K562 (cell line): ENCODE measurements at regions not wholly inside any gene's neighbourhood (a gene's known extent, or its start where the extent isn't known, plus 50 kb on each side); places are given as distances from the start of the nearest gene placed in this dataset.
"Not testable (repeated sequence)": the region's sequence is repeated elsewhere in the genome, so short reads cannot be mapped to it uniquely, and the experiment has no call there.

Experiments used
- ATAC-seq: fragments of 200-7000 bp; cut with Tn5 transposase; 3 replicates; pipeline ENCODE4 v1.9.1; 2020; ENCODE audit warnings: moderate library complexity
- BruUV-seq: library from RNA; stranded (reverse); fragments of 400-500 nt; replicated peaks from 2 replicates; lab custom pipeline; 2021; lab: Mats Ljungman, UMichigan
- CTCF ChIA-PET: fragments of 300-600 bp; formaldehyde crosslinking; extraction: SDS; loops from one replicate; lab custom pipeline; 2021; ENCODE audit warnings: low intra/inter-chr PET ratio; lab: Yijun Ruan, JAX
- POLR2A ChIA-PET: fragments of 300-600, 350-650 bp; sonication (Branson Sonifier 250); formaldehyde crosslinking; extraction: SDS; loops from one replicate; lab custom pipeline; 2021; ENCODE audit warnings: antibody characterized with exemption, inconsistent platforms; lab: Yijun Ruan, JAX
- DNase-seq, 4 experiments: peaks; one replicate each; pipeline versions ENCODE4 v3.0.0 to v3.0.0-alpha.2; 2011 to 2018; ENCODE audit warnings: low spot score in 3 of 4, mixed read lengths in 3 of 4; ENCODE audit errors: extremely low read depth in 1 of 4
- FAIRE-seq: peaks from 2 replicates; lab custom pipeline; 2011; peaks lifted over from hg19 to GRCh38; lab: Jason Lieb, UNC
- H2AFZ ChIP-seq: 2 replicates; pipeline ENCODE4 v1.6.0; 2011; ENCODE audit warnings: low read depth, low read length, control low read depth, inconsistent platforms
- H3K27ac ChIP-seq: fragments of 200-600 bp; 3 replicates; pipeline ENCODE4 v1.8.0; 2011; ENCODE audit warnings: low read depth, mild to moderate bottlenecking, control low read depth, inconsistent platforms, low read length, moderate library complexity, mixed read lengths; ENCODE audit errors: extremely low read depth
- H3K27me3 ChIP-seq, 2 experiments: fragments of 300-600 bp in 1 of 2; 2 replicates in 1 of 2; 3 replicates in 1 of 2; pipeline versions ENCODE4 v1.6.0 to v1.8.0; 2011; ENCODE audit warnings: inconsistent platforms in 2 of 2, low read length in 2 of 2, mild to moderate bottlenecking in 1 of 2, mixed read lengths in 1 of 2, moderate library complexity in 1 of 2; ENCODE audit not compliant: control insufficient read depth in 2 of 2, insufficient read depth in 2 of 2
- H3K36me3 ChIP-seq: fragments of 300-600 bp; 3 replicates; pipeline ENCODE4 v1.8.0; 2011; ENCODE audit warnings: mild to moderate bottlenecking, low read length, inconsistent platforms; ENCODE audit not compliant: control insufficient read depth, insufficient read depth
- H3K4me1 ChIP-seq, 2 experiments: fragments of 200-600 bp in 1 of 2; replicated peaks in 1 of 2; 2 replicates in 1 of 2; 3 replicates in 1 of 2; pipeline versions ENCODE4 v1.5.1 to v1.8.0; 2011; ENCODE audit warnings: inconsistent platforms in 2 of 2, low read length in 2 of 2, mild to moderate bottlenecking in 1 of 2, mixed read lengths in 1 of 2, moderate library complexity in 1 of 2; ENCODE audit not compliant: control insufficient read depth in 2 of 2, insufficient read depth in 2 of 2
- H3K4me2 ChIP-seq: 2 replicates; pipeline ENCODE4 v1.6.1; 2011; ENCODE audit warnings: low read length, control low read depth, inconsistent platforms, mixed read lengths; ENCODE audit not compliant: insufficient read depth
- H3K4me3 ChIP-seq: fragments of 200-600 bp; sonication (generic), shearing (Covaris generic); 2 replicates; pipeline ENCODE4 v1.5.1; 2016; ENCODE audit warnings: control low read depth, inconsistent platforms
- H3K79me2 ChIP-seq: fragments of 200-600 bp; 3 replicates; pipeline ENCODE4 v1.8.0; 2011; ENCODE audit warnings: low read length, inconsistent platforms; ENCODE audit not compliant: control insufficient read depth, insufficient read depth
- H3K9ac ChIP-seq, 2 experiments: 2 replicates each; pipeline versions ENCODE4 v1.6.0 to v1.6.1; 2011; ENCODE audit warnings: low read depth in 2 of 2, low read length in 2 of 2, control low read depth in 1 of 2, inconsistent platforms in 1 of 2, mild to moderate bottlenecking in 1 of 2, mixed read lengths in 1 of 2; ENCODE audit not compliant: insufficient read depth in 1 of 2
- H3K9me1 ChIP-seq: one replicate; pipeline ENCODE4 v1.6.0; 2011; ENCODE audit warnings: inconsistent platforms, mild to moderate bottlenecking, low read length, moderate library complexity; ENCODE audit not compliant: control insufficient read depth, insufficient read depth
- H3K9me3 ChIP-seq: replicated peaks from 2 replicates; pipeline ENCODE4 v1.5.1; 2011; ENCODE audit warnings: low read depth, low read length, inconsistent platforms; ENCODE audit not compliant: control insufficient read depth, insufficient read depth
- H4K20me1 ChIP-seq: replicated peaks from 2 replicates; pipeline ENCODE4 v1.6.1; 2011; ENCODE audit warnings: low read length, inconsistent platforms, mixed read lengths; ENCODE audit not compliant: control insufficient read depth, insufficient read depth
- BDP1 ChIP-seq: IDR thresholded peaks from 3 replicates; pipeline ENCODE4 v1.6.1; 2011; ENCODE audit not compliant: insufficient read length, insufficient read depth
- CEBPB ChIP-seq: fragments of 450-650 bp; IDR thresholded peaks from 2 replicates; pipeline ENCODE4 v1.6.1; 2016; ENCODE audit warnings: missing genetic modification characterization, missing compliant biosample characterization
- ELF1 ChIP-seq: fragments of 200-800 bp; sonication (Bioruptor generic); IDR thresholded peaks from 2 replicates; pipeline ENCODE4 v1.6.1; 2016; ENCODE audit warnings: missing genetic modification characterization, missing compliant biosample characterization
- ERF ChIP-seq: fragments of 450-650 bp; formaldehyde crosslinking; IDR thresholded peaks from 2 replicates; pipeline ENCODE4 v1.4.0; 2020; ENCODE audit warnings: mild to moderate bottlenecking, mixed read lengths
- FOXK1 ChIP-seq: sonication (generic); formaldehyde crosslinking; IDR thresholded peaks from 2 replicates; pipeline ENCODE4 v1.8.0; 2022; ENCODE audit warnings: missing genetic modification reagents, mild to moderate bottlenecking, borderline replicate concordance
- NR2C2 ChIP-seq, 2 experiments: fragments of 200-800 bp in 1 of 2; sonication (Bioruptor generic) in 1 of 2; sonication (generic) in 1 of 2; formaldehyde crosslinking in 1 of 2; IDR thresholded peaks; 2 replicates each; pipeline versions ENCODE4 v1.6.1 to v1.8.0; 2016 to 2022; ENCODE audit warnings: mild to moderate bottlenecking in 1 of 2, missing compliant biosample characterization in 1 of 2, missing genetic modification characterization in 1 of 2, missing genetic modification reagents in 1 of 2
- PHF21A ChIP-seq: fragments of 450-650 bp; IDR thresholded peaks from 2 replicates; pipeline ENCODE4 v1.6.1; 2017; ENCODE audit warnings: low read depth, borderline replicate concordance
- RAD21 ChIP-seq, 2 experiments: fragments of 250-450 bp in 1 of 2; fragments of 450-650 bp in 1 of 2; sonication (Bioruptor Pico) in 1 of 2; formaldehyde crosslinking in 1 of 2; IDR thresholded peaks in 1 of 2; conservative IDR thresholded peaks in 1 of 2; 2 replicates each; pipeline versions ENCODE4 v1.4.0 to v1.8.0; 2020 to 2022; ENCODE audit warnings: mild to moderate bottlenecking in 2 of 2, moderate library complexity in 1 of 2
- WGBS: fragments of 100-300 bp; shearing (Covaris generic); methylation state at CpG from one replicate; pipeline ENCODE4 v1.1.6; 2016; ENCODE audit warnings: low coverage, mixed read lengths; ENCODE audit not compliant: insufficient coverage; ENCODE audit errors: missing lambda C conversion rate; 5-methylcytosine and 5-hydroxymethylcytosine counted together
- in situ Hi-C: fragments of 300-500 bp; cut with MboI; formaldehyde crosslinking; loops from 4 replicates; pipeline ENCODE4 v1.15.0; 2018; ENCODE audit warnings: inconsistent platforms, mixed read lengths
- intact Hi-C: fragments of 100-400 bp; cut with micrococcal nuclease; formaldehyde crosslinking; loops from 2 replicates; pipeline ENCODE4 v1.14.2; 2022
- TF ChIP-seq, protein P1 (sequence below): fragments of 450-650 bp; IDR thresholded peaks from one replicate; pipeline ENCODE4 v1.6.1; 2018; ENCODE audit warnings: mild to moderate bottlenecking, moderate library complexity; ENCODE audit not compliant: partially characterized antibody
- TF ChIP-seq, protein P2 (sequence below): fragments of 450-650 bp; formaldehyde crosslinking; IDR thresholded peaks from 2 replicates; pipeline ENCODE4 v1.4.0; 2022; ENCODE audit warnings: missing genetic modification characterization
- TF ChIP-seq, protein P3 (sequence below): sonication (generic); formaldehyde crosslinking; IDR thresholded peaks from 2 replicates; pipeline ENCODE4 v1.8.0; 2022; ENCODE audit warnings: mild to moderate bottlenecking, missing genetic modification reagents

DNA sequence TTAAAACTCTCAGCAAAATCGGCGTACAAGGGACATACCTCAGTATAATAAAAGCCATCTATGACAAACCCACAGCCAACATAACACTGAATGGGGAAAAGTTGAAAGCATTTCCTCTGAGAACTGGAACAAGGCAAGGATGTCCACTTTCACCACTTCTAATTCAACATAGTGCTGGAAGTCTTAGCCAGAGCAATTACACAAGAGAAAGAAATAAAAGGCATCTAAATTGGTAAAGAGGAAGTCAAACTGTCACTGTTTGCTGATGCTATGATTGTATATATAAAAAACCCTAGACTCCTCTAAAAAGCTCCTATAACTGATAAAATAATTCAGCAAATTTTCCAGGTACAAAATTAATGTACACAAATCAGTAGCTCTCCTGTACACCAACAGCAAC, 116.9 kb upstream of the CPM start:
- POLR2A ChIA-PET, BruUV-seq: not testable (repeated sequence)
- 0% methylated on average over 2 of the region's 2 CpGs for WGBS

DNA sequence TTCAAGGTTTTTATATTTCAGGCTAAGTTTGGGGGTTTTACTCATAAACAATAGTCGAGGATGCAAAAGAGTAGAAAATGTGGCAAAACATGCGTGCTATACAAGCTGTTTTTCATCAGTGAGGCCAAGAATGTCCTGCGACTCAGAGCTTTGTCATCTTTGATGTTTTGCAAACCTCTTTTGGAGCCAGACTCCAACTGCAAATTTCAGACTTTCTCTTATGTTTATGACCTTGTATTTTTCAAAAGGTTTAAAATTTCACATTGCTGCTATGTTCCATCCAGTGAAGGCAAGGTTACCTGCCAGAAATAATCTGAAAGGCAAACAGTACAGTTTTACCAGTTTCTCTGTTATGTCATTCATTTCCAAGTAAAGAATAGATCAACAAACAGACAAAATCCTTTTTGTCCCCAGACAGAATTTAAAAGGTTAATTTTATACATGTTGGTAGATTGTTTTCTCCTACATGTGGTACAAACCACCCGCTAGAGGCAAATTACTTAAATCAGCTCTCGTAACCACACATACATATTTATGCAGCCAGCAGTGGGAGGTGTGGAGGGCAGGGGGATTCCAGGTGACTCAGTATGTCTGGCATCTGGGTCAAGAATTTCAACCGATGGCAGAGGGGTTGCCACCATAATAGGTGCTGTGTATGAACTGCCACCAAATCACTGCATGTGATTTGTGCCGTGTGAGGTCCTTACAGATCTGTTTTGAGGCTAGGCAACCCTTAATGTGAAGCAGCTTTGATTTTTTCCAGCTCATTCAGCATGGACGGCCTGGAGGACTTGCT, 119.8 kb upstream of the CPM start:
- intact Hi-C loops (no loop called here), in situ Hi-C loops (loop anchor here (25.0 kb wide), 1 partner anchor 191 kb away; no protein-coding TSS in a partner anchor)
- Histone ChIP-seq H2AFZ (no peak overlapping the region), H3K9me1 (no peaks in the 10 kb centered on the region), H3K9ac (no peak overlapping the region), H3K9me3 (no peaks in the 10 kb centered on the region), H3K36me3 (no peaks in the 10 kb centered on the region), H3K27me3 (peaks cover 5 to 8% of the 10 kb centered on the region in 2 experiments; a peak in 3 of 5 replicates), H3K4me3 (no peak overlapping the region), H3K4me2 (no peak overlapping the region), H4K20me1 (no peaks in the 10 kb centered on the region; the same call in 1 of the 2 replicates), H3K79me2 (no peaks in the 10 kb centered on the region), H3K4me1 (no peaks in the 10 kb centered on the region), H3K27ac (no peak overlapping the region)
- ChIA-PET POLR2A (no interaction called here), CTCF (no interaction called here)
- BruUV-seq: no TSS peak
- WGBS: 0% methylated on average over 8 of the region's 8 CpGs
- no peak for DNase-seq
- FAIRE-seq: no peak
- no peak for ATAC-seq
- TF ChIP-seq ERF (CRISPR knock-in tag): no peak
- TF ChIP-seq, protein P1, sequence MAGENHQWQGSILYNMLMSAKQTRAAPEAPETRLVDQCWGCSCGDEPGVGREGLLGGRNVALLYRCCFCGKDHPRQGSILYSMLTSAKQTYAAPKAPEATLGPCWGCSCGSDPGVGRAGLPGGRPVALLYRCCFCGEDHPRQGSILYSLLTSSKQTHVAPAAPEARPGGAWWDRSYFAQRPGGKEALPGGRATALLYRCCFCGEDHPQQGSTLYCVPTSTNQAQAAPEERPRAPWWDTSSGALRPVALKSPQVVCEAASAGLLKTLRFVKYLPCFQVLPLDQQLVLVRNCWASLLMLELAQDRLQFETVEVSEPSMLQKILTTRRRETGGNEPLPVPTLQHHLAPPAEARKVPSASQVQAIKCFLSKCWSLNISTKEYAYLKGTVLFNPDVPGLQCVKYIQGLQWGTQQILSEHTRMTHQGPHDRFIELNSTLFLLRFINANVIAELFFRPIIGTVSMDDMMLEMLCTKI: no peak
- TF ChIP-seq, protein P2, sequence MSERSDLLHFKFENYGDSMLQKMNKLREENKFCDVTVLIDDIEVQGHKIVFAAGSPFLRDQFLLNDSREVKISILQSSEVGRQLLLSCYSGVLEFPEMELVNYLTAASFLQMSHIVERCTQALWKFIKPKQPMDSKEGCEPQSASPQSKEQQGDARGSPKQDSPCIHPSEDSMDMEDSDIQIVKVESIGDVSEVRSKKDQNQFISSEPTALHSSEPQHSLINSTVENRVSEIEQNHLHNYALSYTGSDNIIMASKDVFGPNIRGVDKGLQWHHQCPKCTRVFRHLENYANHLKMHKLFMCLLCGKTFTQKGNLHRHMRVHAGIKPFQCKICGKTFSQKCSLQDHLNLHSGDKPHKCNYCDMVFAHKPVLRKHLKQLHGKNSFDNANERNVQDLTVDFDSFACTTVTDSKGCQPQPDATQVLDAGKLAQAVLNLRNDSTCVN (CRISPR knock-in tag): no peak
- TF ChIP-seq FOXK1 (CRISPR knock-in tag): no peak
- TF ChIP-seq NR2C2 (CRISPR knock-in tag; IDR thresholded peaks at IDR 0.05): no peak
- no peak for TF ChIP-seq NR2C2 (tag; IDR thresholded peaks at IDR 0.05)
- no peak for TF ChIP-seq ELF1 (tag)
- TF ChIP-seq, protein P3, sequence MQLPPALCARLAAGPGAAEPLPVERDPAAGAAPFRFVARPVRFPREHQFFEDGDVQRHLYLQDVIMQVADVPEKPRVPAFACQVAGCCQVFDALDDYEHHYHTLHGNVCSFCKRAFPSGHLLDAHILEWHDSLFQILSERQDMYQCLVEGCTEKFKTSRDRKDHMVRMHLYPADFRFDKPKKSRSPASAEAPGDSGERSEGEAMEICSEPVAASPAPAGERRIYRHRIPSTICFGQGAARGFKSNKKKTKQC: no peak
- TF ChIP-seq RAD21 (CRISPR knock-in tag; conservative IDR thresholded peaks at IDR 0.05 in 1 of 2, IDR thresholded peaks at IDR 0.05 in 1 of 2): no peak
- TF ChIP-seq PHF21A: no peak
- TF ChIP-seq BDP1: no peak
- no peak for TF ChIP-seq CEBPB (tag)

More for the DNA sequence above, 116.9 kb upstream of the CPM start:
- CTCF ChIA-PET, DNase-seq, H3K9ac ChIP-seq, H3K4me1 ChIP-seq, H3K9me3 ChIP-seq, H3K9me1 ChIP-seq, H4K20me1 ChIP-seq, H3K27ac ChIP-seq, H2AFZ ChIP-seq, H3K4me2 ChIP-seq, H3K4me3 ChIP-seq, H3K36me3 ChIP-seq, FAIRE-seq, intact Hi-C loops, H3K79me2 ChIP-seq, ATAC-seq: not testable (repeated sequence)
- peaks cover 8 to 18% of the 10 kb centered on the region in 2 experiments; a peak in 4 of 5 replicates for H3K27me3 ChIP-seq
- in situ Hi-C loops: loop anchor here (25.0 kb wide), 1 partner anchor 188 kb away; no protein-coding TSS in a partner anchor
